ENCODE measurements at regions not wholly inside any gene's neighbourhood (a gene's known extent, or its start where the extent isn't known, plus 50 kb on each side); places are given as distances from the start of the nearest gene placed in this dataset.

GRCh38 chr9:113646946-113647914 lies 183.7 kb downstream of the RGS3 start:
- H3K4me3 Mint-ChIP-seq (ENCODE audit: low read depth): no peak overlapping the region

GRCh38 chr9:113648048-113648447 lies 184.5 kb downstream of the RGS3 start:
- Mint-ChIP-seq H3K27ac (no peak overlapping the region), H3K4me1 (ENCODE audit: low read depth) (peaks cover 8% of the 10 kb centered on the region), H3K27me3 (ENCODE audit: low read depth) (peaks cover 13% of the 10 kb centered on the region), H3K4me3 (ENCODE audit: low read depth) (no peak overlapping the region), H3K36me3 (ENCODE audit: low read depth) (no peaks in the 10 kb centered on the region), H3K9me3 (no peaks in the 10 kb centered on the region)
- DNase-seq (ENCODE audit: low spot score): no peak
- intact Hi-C loops (cut with micrococcal nuclease): no loop called here

More at GRCh38 chr9:113646946-113647914, 183.7 kb downstream of the RGS3 start:
- H3K27me3 Mint-ChIP-seq (ENCODE audit: low read depth): peaks cover 18% of the 10 kb centered on the region
- no peak for DNase-seq (ENCODE audit: low spot score)
- H3K9me3 Mint-ChIP-seq: no peaks in the 10 kb centered on the region
- intact Hi-C loops (cut with micrococcal nuclease): no loop called here
- peaks cover 6% of the 10 kb centered on the region for H3K4me1 Mint-ChIP-seq (ENCODE audit: low read depth)
- H3K27ac Mint-ChIP-seq: no peak overlapping the region
- no peaks in the 10 kb centered on the region for H3K36me3 Mint-ChIP-seq (ENCODE audit: low read depth)

- H3K4me1 Mint-ChIP-seq (ENCODE audit: low read depth): peaks cover 8% of the 10 kb centered on the region
- DNase-seq (ENCODE audit: low spot score): no peak
- no peaks in the 10 kb centered on the region for H3K9me3 Mint-ChIP-seq
- no peak overlapping the region for H3K4me3 Mint-ChIP-seq (ENCODE audit: low read depth)
- H3K36me3 Mint-ChIP-seq (ENCODE audit: low read depth): no peaks in the 10 kb centered on the region
- intact Hi-C loops (cut with micrococcal nuclease): no loop called here
- H3K27ac Mint-ChIP-seq: no peak overlapping the region
- H3K27me3 Mint-ChIP-seq (ENCODE audit: low read depth): peaks cover 9% of the 10 kb centered on the region
These were observed 185.1 kb downstream of the RGS3 start for GRCh38 chr9:113648586-113648985.

DNA sequence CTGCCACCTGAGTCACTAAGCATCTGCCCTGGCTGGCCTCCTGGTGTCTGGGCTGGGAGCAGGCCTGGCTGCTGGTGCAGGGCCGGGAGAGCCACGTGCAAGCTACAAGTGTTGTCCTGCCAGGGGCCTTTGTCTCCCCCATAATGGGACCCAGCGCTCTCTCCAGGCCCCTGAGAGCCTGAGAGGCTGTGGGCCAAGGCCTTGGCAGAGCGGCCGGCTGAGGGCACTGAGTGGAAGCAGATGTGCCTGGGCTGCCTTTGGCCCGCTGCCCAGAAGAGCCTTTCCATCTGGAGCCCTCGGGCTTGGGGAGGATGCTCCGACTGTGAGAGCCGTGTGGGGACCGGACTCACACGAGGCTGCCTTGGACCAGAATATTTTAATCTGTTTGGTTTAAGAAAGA lies 185.5 kb downstream of the RGS3 start:
- H3K9me3 Mint-ChIP-seq: no peaks in the 10 kb centered on the region
- intact Hi-C loops (cut with micrococcal nuclease): no loop called here

GRCh38 chr9:113649855-113650206 lies 186.3 kb downstream of the RGS3 start:
- H3K27ac Mint-ChIP-seq: no peak overlapping the region
- no peak for DNase-seq (ENCODE audit: low spot score)
- intact Hi-C loops (cut with micrococcal nuclease): no loop called here
- H3K36me3 Mint-ChIP-seq (ENCODE audit: low read depth): no peaks in the 10 kb centered on the region
- no peaks in the 10 kb centered on the region for H3K9me3 Mint-ChIP-seq
- H3K4me3 Mint-ChIP-seq (ENCODE audit: low read depth): no peak overlapping the region
- peaks cover 8% of the 10 kb centered on the region for H3K4me1 Mint-ChIP-seq (ENCODE audit: low read depth)
- H3K27me3 Mint-ChIP-seq (ENCODE audit: low read depth): no peaks in the 10 kb centered on the region

More for the DNA sequence above, 185.5 kb downstream of the RGS3 start:
- Mint-ChIP-seq H3K4me3 (ENCODE audit: low read depth) (no peak overlapping the region), H3K27ac (no peak overlapping the region), H3K27me3 (ENCODE audit: low read depth) (peaks cover 6% of the 10 kb centered on the region), H3K36me3 (ENCODE audit: low read depth) (no peaks in the 10 kb centered on the region), H3K4me1 (ENCODE audit: low read depth) (peaks cover 8% of the 10 kb centered on the region)
- DNase-seq (ENCODE audit: low spot score): no peak

GRCh38 chr9:113650207-113651131 lies 186.9 kb downstream of the RGS3 start:
- Mint-ChIP-seq H3K9me3 (no peaks in the 10 kb centered on the region), H3K4me3 (ENCODE audit: low read depth) (no peak overlapping the region), H3K27ac (peak overlapping the region; percentile 14), H3K36me3 (ENCODE audit: low read depth) (no peaks in the 10 kb centered on the region), H3K27me3 (ENCODE audit: low read depth) (no peaks in the 10 kb centered on the region), H3K4me1 (ENCODE audit: low read depth) (peaks cover 11% of the 10 kb centered on the region)
- no peak for DNase-seq (ENCODE audit: low spot score)
- intact Hi-C loops (cut with micrococcal nuclease): no loop called here

GRCh38 chr9:113651896-113652295 lies 188.4 kb downstream of the RGS3 start:
- Mint-ChIP-seq H3K4me1 (ENCODE audit: low read depth) (peaks cover 13% of the 10 kb centered on the region), H3K27ac (peak overlapping the region; percentile 45), H3K27me3 (ENCODE audit: low read depth) (no peaks in the 10 kb centered on the region), H3K9me3 (no peaks in the 10 kb centered on the region), H3K4me3 (ENCODE audit: low read depth) (no peak overlapping the region), H3K36me3 (ENCODE audit: low read depth) (no peaks in the 10 kb centered on the region)
- intact Hi-C loops (cut with micrococcal nuclease): no loop called here
- DNase-seq (ENCODE audit: low spot score): no peak

GRCh38 chr9:113652355-113653152 lies 189.0 kb downstream of the RGS3 start:
- no peaks in the 10 kb centered on the region for H3K27me3 Mint-ChIP-seq (ENCODE audit: low read depth)
- no peaks in the 10 kb centered on the region for H3K9me3 Mint-ChIP-seq
- peaks cover 13% of the 10 kb centered on the region for H3K4me1 Mint-ChIP-seq (ENCODE audit: low read depth)
- no peak overlapping the region for H3K4me3 Mint-ChIP-seq (ENCODE audit: low read depth)
- intact Hi-C loops (cut with micrococcal nuclease): no loop called here
- no peaks in the 10 kb centered on the region for H3K36me3 Mint-ChIP-seq (ENCODE audit: low read depth)
- no peak overlapping the region for H3K27ac Mint-ChIP-seq
- no peak for DNase-seq (ENCODE audit: low spot score)

DNA sequence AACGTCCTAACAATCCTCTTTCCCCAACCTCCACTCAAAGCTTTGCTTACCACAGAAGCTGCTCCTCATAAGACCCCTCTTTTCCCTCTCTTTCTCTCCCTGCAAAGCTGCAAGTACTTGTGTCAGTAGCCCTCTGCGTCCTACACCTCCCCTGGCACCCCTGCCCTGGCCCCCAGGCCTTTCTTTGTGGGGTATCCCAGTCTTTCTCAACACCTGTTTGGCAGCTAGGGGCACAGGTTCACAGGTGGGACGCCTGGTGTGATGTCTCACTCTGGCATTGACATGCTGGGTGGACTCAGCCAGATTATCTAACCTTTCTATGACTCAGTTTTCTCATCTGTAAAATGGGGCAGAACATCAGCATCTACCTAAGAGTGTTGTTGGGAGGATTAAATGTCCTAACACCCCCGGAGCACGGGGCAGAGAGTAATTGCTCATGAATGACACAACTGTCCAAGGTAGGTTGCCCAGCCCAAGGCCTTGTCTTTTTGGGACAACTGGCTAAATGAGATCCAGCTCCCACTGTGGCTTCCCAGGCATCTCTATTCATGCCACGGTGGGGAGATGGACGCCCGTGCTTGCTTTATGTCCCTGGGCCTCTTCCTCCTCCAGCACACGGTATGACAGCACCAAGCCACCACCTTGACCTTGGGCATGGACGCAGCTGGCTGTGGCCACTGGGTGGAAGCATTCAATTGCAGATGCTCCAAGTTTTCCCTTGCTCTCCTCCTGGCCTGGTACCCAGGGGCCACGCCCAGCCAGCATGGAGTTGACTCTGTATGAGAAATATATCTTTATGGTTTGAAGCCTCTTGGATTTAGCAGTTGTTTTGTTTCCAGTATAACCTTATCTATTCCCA lies 190.4 kb downstream of the RGS3 start:
- Mint-ChIP-seq H3K27me3 (ENCODE audit: low read depth) (no peaks in the 10 kb centered on the region), H3K9me3 (no peaks in the 10 kb centered on the region), H3K27ac (no peak overlapping the region), H3K4me1 (ENCODE audit: low read depth) (peaks cover 15% of the 10 kb centered on the region), H3K36me3 (ENCODE audit: low read depth) (no peaks in the 10 kb centered on the region), H3K4me3 (ENCODE audit: low read depth) (no peak overlapping the region)
- intact Hi-C loops (cut with micrococcal nuclease): loop anchor here (2.0 kb wide), 1 partner anchor 31 kb away; no protein-coding TSS in a partner anchor
- no peak for DNase-seq (ENCODE audit: low spot score)

DNA sequence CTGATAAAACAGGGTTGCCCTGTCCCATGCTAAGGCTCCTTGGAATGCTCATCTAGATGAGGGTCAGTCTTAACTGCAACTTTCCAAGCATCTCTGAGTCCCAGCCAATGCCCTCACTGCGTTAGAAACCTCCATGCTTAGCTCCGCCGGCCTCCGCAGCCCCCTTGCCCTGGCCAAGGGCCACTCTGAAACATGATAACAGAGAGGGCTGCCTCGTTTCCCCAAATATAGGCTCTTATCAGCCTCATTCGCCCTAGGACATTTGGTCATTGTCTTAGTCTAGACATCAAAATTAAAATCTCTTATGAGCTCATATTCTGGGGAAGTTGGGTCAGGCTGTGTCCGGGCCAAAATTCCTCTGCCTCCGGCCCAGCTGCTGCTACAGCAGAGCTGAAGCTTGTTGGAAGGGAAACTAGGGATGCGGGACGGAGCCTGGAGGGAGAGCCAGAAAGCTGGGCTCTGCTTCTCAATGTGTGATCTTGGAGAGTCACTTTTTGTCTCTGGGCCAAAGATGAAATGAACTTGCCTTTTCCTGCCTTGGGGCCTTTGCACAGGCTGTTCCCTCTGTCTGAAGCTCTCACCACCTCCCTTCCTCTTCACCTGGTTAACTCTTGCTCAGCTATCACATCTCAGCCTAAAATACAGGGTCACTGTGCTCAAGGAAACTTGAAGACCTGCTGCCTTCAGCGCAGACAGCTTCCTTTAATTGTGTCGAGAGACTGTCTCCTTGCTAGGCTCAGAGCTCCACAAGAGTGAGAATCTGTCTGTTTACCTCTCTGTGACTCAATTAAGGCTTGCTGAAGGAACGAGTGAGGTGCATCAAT lies 191.3 kb downstream of the RGS3 start:
- H3K27ac Mint-ChIP-seq: no peak overlapping the region

More for the DNA sequence above, 191.3 kb downstream of the RGS3 start:
- DNase-seq (ENCODE audit: low spot score): no peak
- H3K4me1 Mint-ChIP-seq (ENCODE audit: low read depth): peaks cover 15% of the 10 kb centered on the region
- peaks cover 8% of the 10 kb centered on the region for H3K27me3 Mint-ChIP-seq (ENCODE audit: low read depth)
- intact Hi-C loops (cut with micrococcal nuclease): loop anchor here (1.0 to 5.0 kb wide), 4 partner anchors 32 to 207 kb away; no protein-coding TSS in a partner anchor
- H3K36me3 Mint-ChIP-seq (ENCODE audit: low read depth): no peaks in the 10 kb centered on the region
- H3K9me3 Mint-ChIP-seq: no peaks in the 10 kb centered on the region
- no peak overlapping the region for H3K4me3 Mint-ChIP-seq (ENCODE audit: low read depth)
